ENCODE measurements at regions not wholly inside any gene's neighbourhood (a gene's known extent, or its start where the extent isn't known, plus 50 kb on each side); places are given as distances from the start of the nearest gene placed in this dataset.

- ChIA-PET POLR2A (no interaction called here), CTCF (no interaction called here)
- no peak for TF ChIP-seq CTCF (IDR thresholded peaks at IDR 0.05; ENCODE audit: control extremely low read depth, extremely low read depth, low read depth, missing control alignments)
- DNase-seq (ENCODE audit: extremely low spot score) = no peak
Observed at GRCh38 chr15:86018679-86019078, 61.0 kb upstream of the AGBL1 start.

- POLR2A ChIA-PET = no interaction called here
- no peak for DNase-seq (ENCODE audit: extremely low spot score)
- CTCF ChIA-PET = no interaction called here
- no peak for TF ChIP-seq CTCF (IDR thresholded peaks at IDR 0.05; ENCODE audit: control extremely low read depth, extremely low read depth, low read depth, missing control alignments)
Observed at GRCh38 chr15:86021281-86022264, 58.1 kb upstream of the AGBL1 start.

- ChIA-PET POLR2A (no interaction called here), CTCF (no interaction called here)
- DNase-seq (ENCODE audit: extremely low spot score) = no peak
Observed at GRCh38 chr15:86028961-86029360, 50.7 kb upstream of the AGBL1 start.

More at GRCh38 chr15:86028961-86029360, 50.7 kb upstream of the AGBL1 start:
- TF ChIP-seq CTCF (IDR thresholded peaks at IDR 0.05; ENCODE audit: control extremely low read depth, extremely low read depth, low read depth, missing control alignments) = no peak
